Nephron progenitor cell (in vitro differentiated cells): ENCODE measurements at regions not wholly inside any gene's neighbourhood (a gene's known extent, or its start where the extent isn't known, plus 50 kb on each side); places are given as distances from the start of the nearest gene placed in this dataset.

ENCODE experiments used
- DNase-seq: peaks from one replicate; pipeline ENCODE4 v3.0.0; 2021
- H3K27ac Mint-ChIP-seq: 2 replicates; pipeline ENCODE4 v1.8.0; 2021; ENCODE audit warnings: mild to moderate bottlenecking, moderate library complexity, mixed read lengths
- H3K27me3 Mint-ChIP-seq: 2 replicates; pipeline ENCODE4 v1.8.0; 2021; ENCODE audit warnings: mild to moderate bottlenecking, low read depth, mixed read lengths; ENCODE audit not compliant: poor library complexity
- H3K36me3 Mint-ChIP-seq: 2 replicates; pipeline ENCODE4 v1.8.0; 2021; ENCODE audit warnings: low read depth, mixed read lengths
- H3K4me1 Mint-ChIP-seq: 2 replicates; pipeline ENCODE4 v1.8.0; 2021; ENCODE audit warnings: mixed read lengths
- H3K4me3 Mint-ChIP-seq: 2 replicates; pipeline ENCODE4 v1.8.0; 2021; ENCODE audit warnings: mild to moderate bottlenecking, moderate library complexity, mixed read lengths
- H3K9me3 Mint-ChIP-seq: 2 replicates; pipeline ENCODE4 v1.8.0; 2021; ENCODE audit warnings: mild to moderate bottlenecking, moderate library complexity, mixed read lengths
- CTCF ChIP-seq: fragments of 200-600 bp; sonication (generic); IDR thresholded peaks from 2 replicates; pipeline ENCODE4 v1.5.0; 2021; ENCODE audit warnings: antibody characterized with exemption

GRCh38 chr4:189050643-189051042, 890.0 kb upstream of the FRG1 start:
- no peak for DNase-seq
- Mint-ChIP-seq H3K27ac (no peak overlapping the region), H3K4me1 (no peaks in the 10 kb centered on the region), H3K9me3 (no peaks in the 10 kb centered on the region), H3K27me3 (peaks cover 10% of the 10 kb centered on the region), H3K4me3 (no peak overlapping the region), H3K36me3 (no peaks in the 10 kb centered on the region)
- TF ChIP-seq CTCF: no peak

GRCh38 chr4:189053621-189054020, 887.1 kb upstream of the FRG1 start:
- no peak for TF ChIP-seq CTCF
- peaks cover 14% of the 10 kb centered on the region for H3K27me3 Mint-ChIP-seq
- H3K4me1 Mint-ChIP-seq: no peaks in the 10 kb centered on the region
- H3K36me3 Mint-ChIP-seq: no peaks in the 10 kb centered on the region
- peaks cover 2% of the 10 kb centered on the region for H3K9me3 Mint-ChIP-seq
- DNase-seq: no peak
- H3K27ac Mint-ChIP-seq: no peak overlapping the region
- no peak overlapping the region for H3K4me3 Mint-ChIP-seq

- DNase-seq: no peak
- TF ChIP-seq CTCF: no peak
- H3K36me3 Mint-ChIP-seq: no peaks in the 10 kb centered on the region
- peaks cover 24% of the 10 kb centered on the region for H3K9me3 Mint-ChIP-seq
- H3K4me3 Mint-ChIP-seq: no peak overlapping the region
- no peak overlapping the region for H3K27ac Mint-ChIP-seq
- no peaks in the 10 kb centered on the region for H3K4me1 Mint-ChIP-seq
- H3K27me3 Mint-ChIP-seq: peaks cover 8% of the 10 kb centered on the region
Observed at GRCh38 chr4:189060104-189060503, 880.6 kb upstream of the FRG1 start.

GRCh38 chr4:189062047-189062820, 878.4 kb upstream of the FRG1 start:
- no peak overlapping the region for H3K4me3 Mint-ChIP-seq
- peaks cover 24% of the 10 kb centered on the region for H3K9me3 Mint-ChIP-seq
- H3K36me3 Mint-ChIP-seq: no peaks in the 10 kb centered on the region
- no peak overlapping the region for H3K27ac Mint-ChIP-seq
- TF ChIP-seq CTCF: no peak
- peaks cover 2% of the 10 kb centered on the region for H3K27me3 Mint-ChIP-seq
- H3K4me1 Mint-ChIP-seq: no peaks in the 10 kb centered on the region
- DNase-seq: no peak

GRCh38 chr4:189069772-189070171, 870.9 kb upstream of the FRG1 start:
- no peaks in the 10 kb centered on the region for H3K9me3 Mint-ChIP-seq
- no peak overlapping the region for H3K27ac Mint-ChIP-seq
- peaks cover 9% of the 10 kb centered on the region for H3K27me3 Mint-ChIP-seq
- H3K36me3 Mint-ChIP-seq: no peaks in the 10 kb centered on the region
- DNase-seq: no peak
- TF ChIP-seq CTCF: no peak
- H3K4me1 Mint-ChIP-seq: no peaks in the 10 kb centered on the region
- no peak overlapping the region for H3K4me3 Mint-ChIP-seq

- no peak for TF ChIP-seq CTCF
- no peaks in the 10 kb centered on the region for H3K36me3 Mint-ChIP-seq
- H3K4me1 Mint-ChIP-seq: no peaks in the 10 kb centered on the region
- H3K4me3 Mint-ChIP-seq: no peak overlapping the region
- H3K27ac Mint-ChIP-seq: no peak overlapping the region
- no peak for DNase-seq
- H3K9me3 Mint-ChIP-seq: peaks cover 7% of the 10 kb centered on the region
- H3K27me3 Mint-ChIP-seq: peaks cover 9% of the 10 kb centered on the region
Observed at GRCh38 chr4:189071241-189071640, 869.4 kb upstream of the FRG1 start.
